Islet precursor cell (in vitro differentiated cells): ENCODE measurements at regions not wholly inside any gene's neighbourhood (a gene's known extent, or its start where the extent isn't known, plus 50 kb on each side); places are given as distances from the start of the nearest gene placed in this dataset.

Experiments
- DNase-seq: peaks from one replicate; pipeline ENCODE4 v3.0.0-alpha.2; 2018

GRCh38 chr15:31925541-31925940, 104.8 kb upstream of the CHRNA7 start:
- DNase-seq: no peak

- DNase-seq: no peak
These were observed 99.3 kb upstream of the CHRNA7 start for GRCh38 chr15:31930967-31931366.

- DNase-seq: no peak
These were observed 97.7 kb upstream of the CHRNA7 start for GRCh38 chr15:31932576-31932975.

GRCh38 chr15:31934821-31935220, 95.5 kb upstream of the CHRNA7 start:
- DNase-seq: no peak

- DNase-seq: no peak
These were observed 76.8 kb upstream of the CHRNA7 start for GRCh38 chr15:31953478-31953877.

- DNase-seq: no peak
These were observed 75.7 kb upstream of the CHRNA7 start for GRCh38 chr15:31954374-31955172.

- DNase-seq: no peak
These were observed 74.6 kb upstream of the CHRNA7 start for GRCh38 chr15:31955734-31956133.

GRCh38 chr15:31957581-31957980, 72.7 kb upstream of the CHRNA7 start:
- no peak for DNase-seq

GRCh38 chr15:31964586-31965307, 65.6 kb upstream of the CHRNA7 start:
- no peak for DNase-seq

- DNase-seq: no peak
These were observed 60.3 kb upstream of the CHRNA7 start for GRCh38 chr15:31970007-31970406.

- DNase-seq: no peak
These were observed 57.1 kb upstream of the CHRNA7 start for GRCh38 chr15:31973197-31973596.

- DNase-seq: no peak
These were observed 56.0 kb upstream of the CHRNA7 start for GRCh38 chr15:31974154-31974794.

- peak; percentile 78 for DNase-seq
These were observed 55.2 kb upstream of the CHRNA7 start for GRCh38 chr15:31974855-31975829.

- no peak for DNase-seq
These were observed 54.5 kb upstream of the CHRNA7 start for GRCh38 chr15:31975830-31976229.

- no peak for DNase-seq
These were observed 53.2 kb upstream of the CHRNA7 start for GRCh38 chr15:31977138-31977537.

GRCh38 chr15:31977812-31978661, 52.3 kb upstream of the CHRNA7 start:
- peak; percentile 83 for DNase-seq
